Coronary artery (tissue), 2 donors: ENCODE measurements at regions not wholly inside any gene's neighbourhood (a gene's known extent, or its start where the extent isn't known, plus 50 kb on each side); places are given as distances from the start of the nearest gene placed in this dataset.
A peak's percentile ranks its signal among the peaks of the same experiment; 100 is the strongest.

Experiments
- DNase-seq: peaks from one replicate; pipeline ENCODE4 v3.0.0-alpha.2; 2017; ENCODE audit warnings: low spot score
- H3K27ac ChIP-seq, 2 donors: fragments of 200-600 bp; sonication (generic); one replicate each; pipeline ENCODE4 v1.5.1; 2016 to 2019
- H3K4me3 ChIP-seq: fragments of 200-600 bp; sonication (generic); 2 replicates; pipeline ENCODE4 v1.5.1; 2016; ENCODE audit warnings: mild to moderate bottlenecking, moderate library complexity
- CTCF ChIP-seq: fragments of 200-600 bp; sonication (generic); IDR thresholded peaks from one replicate; pipeline ENCODE4 v1.5.1; 2019; ENCODE audit warnings: antibody characterized with exemption

DNA sequence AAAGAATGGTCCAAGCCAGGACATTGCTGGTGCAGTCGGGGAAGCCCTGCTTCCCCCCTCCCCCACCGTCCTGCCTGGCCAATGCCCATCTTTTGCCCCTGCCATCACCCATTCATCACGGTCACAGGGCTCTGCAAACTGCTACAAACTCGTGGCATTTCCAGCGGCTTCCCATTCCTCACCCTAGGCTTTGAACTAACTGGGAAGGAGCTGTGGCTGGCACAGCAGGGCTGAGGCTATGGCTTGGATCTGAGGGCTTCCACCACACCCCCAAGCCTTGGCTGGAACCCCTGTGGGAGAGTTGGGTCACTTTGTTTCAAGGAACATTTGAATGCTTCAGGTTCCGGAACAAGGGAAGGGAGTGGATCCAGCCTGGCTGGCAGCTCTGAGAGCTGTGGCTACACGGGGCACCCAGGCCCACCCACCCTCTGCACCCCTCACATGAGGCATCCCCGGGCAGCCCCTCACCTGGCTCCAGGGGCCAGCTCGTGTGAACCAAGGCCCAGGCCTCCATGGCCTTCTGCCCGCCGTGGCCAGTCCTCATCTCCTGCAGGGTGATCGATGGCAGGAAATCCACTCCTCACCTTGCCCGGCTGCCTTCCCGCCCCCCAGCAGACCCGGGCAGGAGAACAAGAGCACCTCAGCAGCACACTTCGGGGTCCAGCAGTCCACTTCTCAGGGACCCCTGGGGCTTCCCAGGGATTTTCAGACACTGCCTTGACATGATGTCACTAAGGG is 58.8 kb upstream of the OTOS start:
- H3K27ac ChIP-seq, result no peak overlapping the region
- no peak overlapping the region for H3K4me3 ChIP-seq
- peak; percentile 55 for DNase-seq
- TF ChIP-seq CTCF, result no peak

DNA sequence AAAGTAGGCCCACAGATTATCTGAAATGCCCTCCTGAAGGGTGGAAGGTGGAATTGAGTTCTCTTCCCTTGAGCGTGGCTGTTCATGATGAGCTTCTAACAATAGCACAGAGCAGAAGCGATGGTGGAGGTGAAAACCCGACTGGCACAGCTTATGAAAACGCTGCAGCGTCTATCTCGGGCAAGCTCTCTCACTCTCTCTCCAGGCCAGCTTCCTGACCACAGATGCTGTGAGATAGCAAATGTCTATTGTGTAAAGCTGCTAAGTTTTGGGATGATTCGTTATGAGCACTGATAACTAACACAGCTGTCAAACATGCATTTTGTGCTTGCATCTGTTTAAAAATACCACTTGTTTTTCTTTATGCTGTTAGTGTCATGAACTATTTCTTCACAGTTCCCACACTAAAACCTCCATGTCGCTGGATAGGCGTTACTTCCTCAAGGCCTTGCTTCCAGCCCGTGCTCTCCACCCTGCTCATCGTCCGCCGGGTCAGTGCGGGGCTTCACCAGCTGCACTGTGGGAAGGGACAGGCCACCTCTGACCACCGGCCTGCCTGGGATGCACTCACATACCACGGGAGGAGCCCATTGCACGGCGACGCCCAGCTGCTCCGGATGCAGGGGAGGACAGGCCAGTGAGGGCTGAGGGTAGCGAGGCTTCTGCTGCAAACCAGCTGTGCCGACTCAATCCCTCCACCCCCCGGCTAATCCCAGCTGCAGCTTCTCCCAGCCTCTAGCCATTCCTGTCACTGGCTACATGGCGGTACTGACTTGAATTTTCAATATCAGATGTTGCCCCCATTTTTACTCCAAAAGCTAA is 60.0 kb upstream of the OTOS start:
- peak; percentile 59 for DNase-seq
- Histone ChIP-seq H3K27ac (no peak overlapping the region), H3K4me3 (no peak overlapping the region)
- no peak for TF ChIP-seq CTCF

DNA sequence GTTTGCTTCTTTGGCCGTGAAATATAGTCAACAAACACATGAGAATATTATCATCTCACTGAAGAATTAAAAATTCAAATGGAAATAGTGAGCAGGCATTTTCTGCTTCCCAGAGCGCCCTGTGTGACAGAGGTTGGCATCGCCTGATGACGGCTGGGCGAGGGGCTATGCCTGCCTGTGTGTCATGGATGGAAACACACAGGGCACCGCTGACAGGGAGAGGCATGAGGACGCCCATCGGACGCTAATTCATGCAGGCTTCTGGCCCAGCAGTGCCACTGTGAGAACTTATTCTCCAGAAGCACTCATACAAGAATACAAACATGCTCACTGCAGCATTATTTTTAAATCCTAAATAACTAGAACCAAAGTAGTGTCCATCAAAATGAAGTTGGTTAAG is 61.4 kb upstream of the OTOS start:
- no peak for DNase-seq
- no peak overlapping the region for H3K27ac ChIP-seq
- no peak overlapping the region for H3K4me3 ChIP-seq
- no peak for TF ChIP-seq CTCF

- no peak for DNase-seq
- no peak overlapping the region for H3K27ac ChIP-seq
Measured at GRCh38 chr2:240202586-240202985, 62.1 kb upstream of the OTOS start.

GRCh38 chr2:240203031-240203787 is 62.8 kb upstream of the OTOS start:
- no peak for TF ChIP-seq CTCF
- no peak overlapping the region for H3K27ac ChIP-seq
- no peak for DNase-seq
- no peak overlapping the region for H3K4me3 ChIP-seq

More at GRCh38 chr2:240202586-240202985, 62.1 kb upstream of the OTOS start:
- no peak overlapping the region for H3K4me3 ChIP-seq
- no peak for TF ChIP-seq CTCF

- H3K27ac ChIP-seq, result no peak overlapping the region
- H3K4me3 ChIP-seq, result no peak overlapping the region
- no peak for TF ChIP-seq CTCF
- DNase-seq, result no peak
Measured at GRCh38 chr2:240203788-240204270, 63.4 kb upstream of the OTOS start.
